ENCODE measurements at regions not wholly inside any gene's neighbourhood (a gene's known extent, or its start where the extent isn't known, plus 50 kb on each side); places are given as distances from the start of the nearest gene placed in this dataset.

DNA sequence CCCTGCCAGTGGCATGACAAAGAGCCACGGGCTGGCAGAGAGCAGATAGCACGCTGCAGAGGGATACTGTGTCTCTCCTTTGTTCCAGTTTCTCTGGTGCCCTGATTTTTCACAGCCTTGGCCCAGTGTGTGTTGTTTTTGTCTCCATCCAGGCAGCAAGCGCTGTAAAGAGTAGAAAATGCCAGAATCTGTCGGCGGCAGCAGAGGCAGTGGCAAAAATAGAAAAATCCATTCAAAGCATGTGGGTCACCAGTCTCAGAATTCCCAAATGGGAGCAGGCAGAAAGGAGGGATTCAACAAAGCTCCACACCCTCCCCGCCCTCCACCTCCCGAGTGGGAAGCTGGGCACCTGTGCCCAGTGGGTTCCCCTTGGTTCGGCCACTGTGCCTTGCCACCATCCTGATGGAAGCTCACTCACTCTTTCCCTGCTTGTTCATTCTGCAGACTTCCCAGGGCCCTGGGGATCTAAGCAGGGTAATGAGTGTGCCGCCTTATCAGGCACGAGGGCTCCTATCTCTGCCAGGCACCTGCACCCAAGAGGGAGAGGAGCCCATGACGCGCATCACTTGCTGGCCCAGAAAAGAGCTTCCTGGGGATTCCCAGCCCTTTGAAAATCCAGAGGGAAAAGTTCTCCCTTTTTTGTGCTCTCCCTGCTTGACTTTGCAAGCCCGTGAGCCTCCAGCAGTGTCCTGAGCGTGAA, 416.9 kb downstream of the IRS2 start:
- TF ChIP-seq EZH2 (IDR thresholded peaks at IDR 0.05; ENCODE audit: insufficient read depth, poor library complexity, severe bottlenecking), result no peak
- TF ChIP-seq EZH2phosphoT487 (IDR thresholded peaks at IDR 0.05; ENCODE audit: insufficient read depth, low read depth), result no peak
